GM19025 (cell line): ENCODE measurements at regions not wholly inside any gene's neighbourhood (a gene's known extent, or its start where the extent isn't known, plus 50 kb on each side); places are given as distances from the start of the nearest gene placed in this dataset.

Source experiments
- ATAC-seq: cut with Tn5 transposase; IDR thresholded peaks from one replicate; pipeline ENCODE4 v1.9.1; 2021; ENCODE audit warnings: mild to moderate bottlenecking, low read depth, moderate library complexity; ENCODE audit not compliant: unreplicated experiment

DNA sequence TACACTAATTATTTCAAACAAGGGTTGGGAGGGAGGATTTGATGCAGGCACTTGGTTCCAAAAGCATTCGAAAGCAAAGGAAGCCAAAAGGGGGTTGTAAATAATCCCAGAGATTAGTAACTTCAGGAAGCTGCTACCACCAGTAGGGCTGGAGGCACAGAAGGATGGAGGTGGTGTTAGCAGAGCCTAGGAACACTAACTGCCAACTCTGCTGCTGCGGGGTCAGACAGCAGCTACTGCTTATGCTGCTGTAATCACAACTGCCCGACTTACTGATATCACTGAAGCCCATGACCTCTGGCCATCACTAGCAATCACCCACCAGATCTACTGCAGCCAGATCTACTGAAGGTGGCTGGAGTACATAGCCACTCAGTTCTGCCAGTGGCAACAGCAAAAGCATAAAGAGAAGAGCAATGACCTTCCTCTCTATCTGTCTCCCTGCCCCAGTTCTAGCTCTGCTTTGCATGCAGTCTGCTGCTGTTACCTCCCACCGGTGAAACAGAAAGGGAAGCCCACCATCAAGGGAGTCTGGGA lies 408.5 kb downstream of the PLPP3 start:
- ATAC-seq: no peak

- ATAC-seq: no peak
Observed at GRCh38 chr1:56169856-56170255, 409.5 kb downstream of the PLPP3 start.

GRCh38 chr1:56168176-56168575 lies 411.2 kb downstream of the PLPP3 start:
- ATAC-seq: no peak

DNA sequence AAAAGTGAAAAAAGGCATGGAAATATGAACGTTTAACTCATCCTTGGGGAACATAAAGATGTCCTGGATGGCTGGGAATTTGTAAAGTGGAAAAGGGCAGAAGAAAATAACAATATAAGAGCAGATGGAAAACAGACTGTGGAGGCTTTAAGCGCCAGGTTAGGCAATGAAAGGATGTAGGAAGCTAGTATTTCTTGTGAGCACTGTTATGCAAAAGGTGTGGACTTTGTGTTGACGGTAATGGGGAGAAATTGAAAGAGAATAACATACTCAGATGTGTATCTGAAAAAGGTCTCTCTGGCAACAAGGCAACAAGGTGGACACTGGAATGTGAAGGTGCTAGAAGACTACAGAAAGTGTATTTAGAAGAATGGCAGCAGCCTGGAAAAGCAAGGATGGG lies 411.8 kb downstream of the PLPP3 start:
- ATAC-seq: no peak

GRCh38 chr1:56160773-56161315 lies 418.5 kb downstream of the PLPP3 start:
- no peak for ATAC-seq

DNA sequence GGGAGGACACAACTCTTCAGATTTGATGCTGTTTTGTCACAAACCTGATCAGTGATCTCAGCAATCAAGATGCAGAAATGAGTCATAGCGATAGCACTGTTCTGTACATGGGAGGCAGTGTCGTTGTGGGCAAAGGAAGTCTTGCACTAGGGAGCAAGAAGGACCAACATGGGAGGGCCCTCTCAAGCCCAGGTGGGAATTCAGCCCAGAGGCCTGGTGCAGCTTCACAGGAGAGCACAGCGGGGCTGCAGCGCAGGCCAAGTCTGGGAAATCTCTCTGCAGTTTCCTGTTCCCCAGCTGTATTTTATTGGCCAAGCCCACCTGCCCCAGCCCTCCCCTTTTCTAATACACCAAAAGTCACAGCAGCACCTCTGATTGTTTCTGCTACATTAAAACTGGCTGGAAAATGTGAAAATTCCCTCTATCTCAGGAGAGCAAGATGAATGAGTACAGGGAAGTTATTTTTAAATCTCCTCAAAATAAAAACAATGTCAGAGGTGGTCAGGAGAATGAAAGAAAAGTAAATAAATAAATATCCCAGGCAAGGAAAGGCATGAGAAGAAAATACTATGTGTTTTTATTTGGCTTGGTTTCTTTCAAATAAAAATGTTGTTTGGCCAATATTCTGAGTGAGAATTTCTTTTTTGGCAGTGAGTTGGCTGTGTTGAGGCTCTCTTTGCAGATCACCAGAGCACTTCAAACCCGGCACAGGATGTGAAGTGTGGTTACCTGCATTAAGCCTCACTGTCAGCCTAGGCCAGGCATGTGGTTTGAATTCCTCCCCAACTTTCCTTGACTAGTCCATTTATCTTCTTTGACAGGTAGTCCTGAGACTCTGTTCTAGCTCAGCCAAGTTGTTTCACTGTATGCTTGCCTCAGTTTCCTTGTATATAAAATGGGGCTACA lies 422.1 kb downstream of the PLPP3 start:
- no peak for ATAC-seq

DNA sequence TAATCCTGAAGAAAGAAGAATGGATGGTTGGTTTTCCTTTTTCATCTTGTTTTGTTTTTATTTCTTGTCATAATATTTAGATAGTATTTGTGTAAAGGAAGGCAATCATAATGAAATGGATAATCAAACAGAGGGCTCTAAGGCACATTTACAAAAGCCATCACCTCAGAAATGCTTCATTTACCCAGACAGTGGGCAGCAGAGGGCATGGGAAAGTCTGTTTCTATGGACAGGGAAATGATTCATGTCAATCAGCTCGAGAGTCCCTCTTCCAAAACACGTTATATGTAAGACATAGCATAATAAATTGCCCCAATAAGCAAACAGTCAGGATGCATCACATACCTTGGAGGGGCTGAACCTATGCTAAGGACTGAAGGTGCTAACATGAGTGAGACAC lies 426.1 kb downstream of the PLPP3 start:
- no peak for ATAC-seq

DNA sequence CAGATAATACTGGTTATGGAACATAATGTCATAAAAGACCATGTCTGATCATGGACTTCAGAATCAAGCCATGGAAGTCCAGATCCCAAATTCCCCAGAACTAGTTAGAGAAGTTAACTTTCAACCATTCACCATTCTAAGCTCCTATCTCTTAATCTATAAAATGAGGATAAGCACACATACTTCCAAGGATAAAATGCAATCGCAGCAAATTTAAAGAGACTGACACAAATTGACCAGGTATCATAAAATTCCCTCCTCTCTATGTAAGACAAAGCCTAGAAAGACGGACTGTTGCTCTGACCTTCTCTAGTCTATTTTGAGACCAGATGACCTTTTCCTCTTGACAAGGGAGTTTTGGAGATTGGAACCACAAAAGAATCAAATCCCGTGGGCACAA lies 426.7 kb downstream of the PLPP3 start:
- ATAC-seq: no peak

DNA sequence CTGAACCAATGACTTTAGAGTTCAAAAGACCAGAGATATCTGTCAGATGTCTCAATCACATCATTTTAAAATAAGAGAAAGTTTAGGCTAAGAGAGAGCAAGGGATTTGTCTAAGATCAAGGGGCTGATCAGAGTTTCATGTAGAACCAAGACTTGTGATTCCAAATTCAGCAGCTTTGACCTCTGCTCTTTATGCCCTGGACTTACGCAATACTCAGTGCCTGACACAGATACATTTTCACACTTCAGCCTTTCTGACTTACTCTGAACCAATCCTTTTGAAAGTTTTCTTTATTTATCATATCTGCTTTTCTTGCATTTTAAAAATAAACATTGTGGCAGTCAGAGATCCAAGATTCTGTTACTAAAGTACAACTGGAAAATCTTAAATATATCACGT lies 428.0 kb downstream of the PLPP3 start:
- ATAC-seq: no peak

DNA sequence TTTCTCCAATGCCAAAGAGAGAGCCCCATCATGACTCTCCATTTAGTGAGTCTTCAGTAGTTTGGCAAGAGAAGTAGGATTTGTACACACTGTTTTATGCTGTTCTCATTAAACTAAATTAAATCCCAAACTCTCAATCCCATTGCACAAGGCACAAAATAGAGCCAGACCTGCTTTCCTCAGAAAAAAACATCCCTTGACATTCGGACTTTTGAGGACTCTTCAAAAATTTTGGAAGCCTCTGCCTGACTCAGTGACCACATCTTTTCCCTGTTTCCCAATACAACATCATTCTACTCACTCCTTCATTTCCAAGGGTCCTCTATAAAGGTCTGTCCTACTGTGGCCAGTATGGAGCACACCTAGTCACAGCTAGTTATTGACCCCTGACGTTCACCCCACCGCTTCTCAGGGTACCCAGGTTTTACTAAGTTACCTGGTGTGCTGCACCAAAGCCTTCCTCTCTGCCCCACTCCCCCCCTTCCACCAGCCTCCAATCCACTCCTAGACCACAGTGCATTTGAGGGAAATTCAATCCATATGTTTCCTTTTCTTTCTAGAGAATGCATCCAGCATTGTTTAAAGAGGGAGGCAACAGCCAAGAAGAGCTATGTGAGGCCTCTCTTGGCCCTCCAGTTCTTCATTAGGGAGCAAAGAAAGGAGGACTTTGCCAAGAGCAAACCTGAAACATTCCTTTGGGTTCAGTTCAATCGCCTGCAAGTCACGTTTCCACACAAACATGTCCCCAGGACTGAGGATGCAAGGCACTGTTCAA lies 428.7 kb downstream of the PLPP3 start:
- no peak for ATAC-seq

DNA sequence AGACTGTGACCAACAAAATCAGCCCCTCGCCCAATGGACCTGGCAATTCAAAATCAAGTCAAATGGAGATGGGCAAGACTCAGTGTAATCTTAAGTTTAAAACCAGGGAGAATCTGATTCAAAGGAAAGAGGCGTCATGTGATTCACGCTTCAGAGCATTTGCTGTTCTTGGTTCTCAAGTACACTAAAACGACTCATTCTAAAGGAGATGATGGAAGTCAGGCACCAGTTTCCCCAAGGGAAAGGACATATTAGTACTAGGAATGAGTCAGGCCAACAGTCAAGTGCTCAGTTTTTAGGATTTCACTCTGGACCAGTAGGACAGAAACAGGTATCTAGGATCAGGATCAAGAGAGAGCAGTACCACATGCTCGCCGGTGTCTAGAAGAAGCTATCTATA lies 429.6 kb downstream of the PLPP3 start:
- no peak for ATAC-seq

GRCh38 chr1:56148326-56149193 lies 430.8 kb downstream of the PLPP3 start:
- no peak for ATAC-seq

- no peak for ATAC-seq
Observed at GRCh38 chr1:56147459-56147858, 431.9 kb downstream of the PLPP3 start.

- no peak for ATAC-seq
Observed at GRCh38 chr1:56147034-56147433, 432.3 kb downstream of the PLPP3 start.

DNA sequence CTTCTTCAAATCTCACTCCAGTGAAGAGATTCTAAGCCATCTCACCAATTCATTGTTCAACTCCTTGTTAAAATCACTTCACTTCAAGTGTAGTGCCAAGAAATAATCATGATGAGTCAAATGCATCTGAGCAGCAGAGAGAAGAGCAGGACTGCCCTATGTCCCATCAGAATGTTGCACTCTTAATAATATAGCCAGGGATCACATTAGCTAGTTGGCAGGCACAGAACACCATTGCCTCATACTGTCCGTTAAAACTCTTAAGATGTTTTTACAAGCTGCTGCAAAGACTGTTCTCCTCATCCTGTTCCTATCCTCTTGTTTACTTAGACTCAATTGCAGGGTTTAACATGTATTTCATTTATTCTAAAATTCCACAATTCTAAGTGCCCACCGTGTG lies 432.9 kb downstream of the PLPP3 start:
- ATAC-seq: no peak

DNA sequence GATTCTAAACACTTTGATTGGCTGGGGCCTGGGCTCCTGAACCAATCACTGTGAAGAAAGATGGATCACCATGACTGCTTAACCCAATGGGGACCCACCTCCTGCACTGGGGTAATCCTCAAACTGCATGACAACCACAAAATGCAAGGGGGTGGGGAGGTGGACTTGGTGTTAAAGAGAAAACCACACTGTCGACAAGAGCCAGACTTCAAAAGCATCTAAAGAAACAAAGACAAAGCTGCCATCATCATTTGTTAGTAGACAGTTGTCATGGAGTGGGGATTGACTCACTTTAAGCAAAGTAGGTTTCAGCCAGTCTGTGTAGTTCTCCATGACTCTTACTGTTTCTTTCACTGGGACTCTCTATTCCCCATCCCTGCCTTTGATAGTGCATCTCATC lies 433.8 kb downstream of the PLPP3 start:
- no peak for ATAC-seq

DNA sequence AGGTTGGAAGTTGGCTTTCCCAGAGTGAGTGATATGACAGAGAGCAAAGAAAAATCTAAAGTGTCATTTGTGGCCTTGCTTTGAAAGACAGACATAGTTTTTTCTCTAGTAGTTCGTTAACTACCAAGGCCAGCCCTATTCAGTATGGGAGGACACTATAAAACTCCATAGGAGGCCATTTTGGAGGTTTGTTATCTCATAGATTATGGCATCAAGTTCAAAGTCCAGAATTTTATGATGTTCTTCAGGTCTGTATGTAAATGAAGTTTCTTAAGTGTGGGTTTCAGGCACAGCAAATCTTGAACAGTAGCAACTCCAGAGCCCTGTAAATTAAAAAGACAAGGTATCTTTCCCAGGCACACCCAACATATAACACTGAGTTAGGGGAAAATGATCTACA lies 437.1 kb downstream of the PLPP3 start:
- no peak for ATAC-seq

- ATAC-seq: no peak
Observed at GRCh38 chr1:56139836-56140235, 439.5 kb downstream of the PLPP3 start.

DNA sequence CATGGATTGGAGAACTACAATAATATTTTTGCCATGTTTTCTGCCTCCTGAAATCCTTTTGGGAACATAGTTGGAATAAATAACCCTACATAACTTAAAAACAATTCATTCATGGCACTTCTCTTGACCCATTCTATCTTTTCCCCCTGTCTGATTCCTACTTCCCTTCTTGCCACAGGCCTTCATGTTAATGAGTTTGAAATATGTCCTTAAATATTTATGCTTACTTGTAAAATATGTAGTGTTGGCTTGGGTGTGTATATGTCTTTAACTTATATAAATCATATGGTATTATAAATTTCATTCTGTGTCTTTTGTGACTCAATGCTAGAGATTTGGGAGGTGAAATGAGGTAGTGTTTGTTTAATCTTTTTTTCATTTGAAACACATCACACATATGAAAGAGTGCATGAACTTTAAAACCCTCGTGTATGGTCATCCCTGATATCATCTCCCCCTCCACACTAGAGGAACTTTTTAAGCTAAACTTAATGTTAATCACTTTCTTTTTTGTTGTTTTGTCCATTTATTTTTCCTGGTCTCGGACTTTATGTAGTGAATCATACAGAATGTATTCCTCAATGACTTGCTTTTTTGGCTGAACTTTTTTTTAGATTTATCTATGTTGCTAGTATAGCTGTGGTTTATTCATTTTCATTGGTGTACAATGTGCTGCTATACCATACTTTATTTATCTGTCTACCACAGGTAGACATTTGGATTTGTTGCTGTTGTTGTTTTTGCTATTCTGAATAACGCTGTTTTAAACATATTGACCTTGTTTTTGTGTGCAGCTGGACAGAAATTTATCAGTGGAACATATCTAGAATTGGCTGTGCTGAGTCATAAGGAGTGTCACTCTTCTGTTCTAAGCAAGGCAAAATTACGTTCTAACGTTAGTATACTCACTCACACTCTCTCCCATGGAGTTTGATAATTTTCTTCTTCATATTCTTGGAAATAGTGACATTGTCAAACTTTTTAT lies 441.6 kb downstream of the PLPP3 start:
- ATAC-seq: no peak
